Neural crest cell (in vitro differentiated cells): ENCODE measurements at regions not wholly inside any gene's neighbourhood (a gene's known extent, or its start where the extent isn't known, plus 50 kb on each side); places are given as distances from the start of the nearest gene placed in this dataset.

Experiments
- DNase-seq: peaks from one replicate; pipeline ENCODE4 v3.0.0; 2021; ENCODE audit warnings: low read depth, mixed read lengths, low spot score
- H3K27ac Mint-ChIP-seq: one replicate; pipeline ENCODE4 v1.8.0; 2021; ENCODE audit warnings: mild to moderate bottlenecking, mixed read lengths; ENCODE audit not compliant: unreplicated experiment
- H3K27me3 Mint-ChIP-seq: 2 replicates; pipeline ENCODE4 v1.8.0; 2021; ENCODE audit warnings: low read depth, mild to moderate bottlenecking, mixed read lengths
- H3K36me3 Mint-ChIP-seq: 2 replicates; pipeline ENCODE4 v1.8.0; 2021; ENCODE audit warnings: low read depth, mild to moderate bottlenecking, mixed read lengths
- H3K4me1 Mint-ChIP-seq: 2 replicates; pipeline ENCODE4 v1.8.0; 2021; ENCODE audit warnings: mixed read lengths
- H3K4me3 Mint-ChIP-seq: one replicate; pipeline ENCODE4 v1.8.0; 2021; ENCODE audit warnings: mild to moderate bottlenecking, mixed read lengths
- H3K9me3 Mint-ChIP-seq: 2 replicates; pipeline ENCODE4 v1.8.0; 2021; ENCODE audit warnings: mixed read lengths
- CTCF ChIP-seq: fragments of 200-600 bp; sonication (generic); conservative IDR thresholded peaks from 2 replicates; pipeline ENCODE4 v1.5.0; 2021; ENCODE audit warnings: antibody characterized with exemption, mild to moderate bottlenecking

- no peak for TF ChIP-seq CTCF
- Mint-ChIP-seq H3K27ac (no peak overlapping the region), H3K4me3 (no peak overlapping the region), H3K9me3 (no peaks in the 10 kb centered on the region), H3K36me3 (no peaks in the 10 kb centered on the region), H3K27me3 (no peaks in the 10 kb centered on the region), H3K4me1 (no peaks in the 10 kb centered on the region)
- DNase-seq = no peak
Measured at GRCh38 chr18:43789234-43790000, 512.1 kb upstream of the SYT4 start.

GRCh38 chr18:43793910-43794309 is 516.6 kb upstream of the SYT4 start:
- TF ChIP-seq CTCF = no peak
- no peak overlapping the region for H3K4me3 Mint-ChIP-seq
- no peak for DNase-seq
- H3K4me1 Mint-ChIP-seq = no peaks in the 10 kb centered on the region
- no peaks in the 10 kb centered on the region for H3K9me3 Mint-ChIP-seq
- H3K27me3 Mint-ChIP-seq = no peaks in the 10 kb centered on the region
- no peaks in the 10 kb centered on the region for H3K36me3 Mint-ChIP-seq
- no peak overlapping the region for H3K27ac Mint-ChIP-seq

GRCh38 chr18:43794363-43794762 is 517.1 kb upstream of the SYT4 start:
- no peak for DNase-seq
- H3K36me3 Mint-ChIP-seq = no peaks in the 10 kb centered on the region
- no peaks in the 10 kb centered on the region for H3K27me3 Mint-ChIP-seq
- no peak overlapping the region for H3K4me3 Mint-ChIP-seq
- no peak overlapping the region for H3K27ac Mint-ChIP-seq
- TF ChIP-seq CTCF = no peak
- no peaks in the 10 kb centered on the region for H3K4me1 Mint-ChIP-seq
- H3K9me3 Mint-ChIP-seq = no peaks in the 10 kb centered on the region

- H3K4me3 Mint-ChIP-seq = no peak overlapping the region
- peaks cover 3% of the 10 kb centered on the region for H3K9me3 Mint-ChIP-seq
- no peak overlapping the region for H3K27ac Mint-ChIP-seq
- TF ChIP-seq CTCF = no peak
- peaks cover 4% of the 10 kb centered on the region for H3K36me3 Mint-ChIP-seq
- no peaks in the 10 kb centered on the region for H3K4me1 Mint-ChIP-seq
- no peak for DNase-seq
- peaks cover 3% of the 10 kb centered on the region for H3K27me3 Mint-ChIP-seq
Measured at GRCh38 chr18:43797347-43797746, 520.1 kb upstream of the SYT4 start.

GRCh38 chr18:43800584-43800983 is 523.3 kb upstream of the SYT4 start:
- Mint-ChIP-seq H3K4me1 (no peaks in the 10 kb centered on the region), H3K27ac (no peak overlapping the region), H3K9me3 (peaks cover 5% of the 10 kb centered on the region), H3K27me3 (peaks cover 3% of the 10 kb centered on the region), H3K4me3 (no peak overlapping the region), H3K36me3 (peaks cover 4% of the 10 kb centered on the region)
- no peak for TF ChIP-seq CTCF
- DNase-seq = no peak
